HCT116 (cell line): ENCODE measurements at regions not wholly inside any gene's neighbourhood (a gene's known extent, or its start where the extent isn't known, plus 50 kb on each side); places are given as distances from the start of the nearest gene placed in this dataset.

Source experiments
- ATAC-seq: fragments of 200-7000 bp; cut with Tn5 transposase; 2 replicates; pipeline ENCODE4 v1.9.1; 2020; ENCODE audit warnings: mild to moderate bottlenecking, moderate library complexity
- BruUV-seq: library from RNA; stranded (reverse); fragments of 400-500 nt; replicated peaks from 2 replicates; lab custom pipeline; 2021; lab: Mats Ljungman, UMichigan
- CTCF ChIA-PET: fragments of 300-600 bp; sonication (Branson Sonifier 250); formaldehyde crosslinking; loops from one replicate; lab custom pipeline; 2021; ENCODE audit warnings: antibody characterized with exemption; lab: Charles Lee
- POLR2A ChIA-PET: fragments of 300-600, 350-600 bp; sonication (Branson Sonifier 250); formaldehyde crosslinking; loops from one replicate; lab custom pipeline; 2021; ENCODE audit warnings: antibody characterized with exemption; lab: Charles Lee
- RAD21 ChIA-PET, 2 experiments: fragments of 300-600 bp; sonication (Branson Sonifier 250); formaldehyde crosslinking; loops; one replicate each; lab custom pipeline; 2023; ENCODE audit warnings: low total read pairs in 2 of 2; ENCODE audit not compliant: uncharacterized antibody in 2 of 2, unreplicated experiment in 2 of 2, low non-redundant PET in 1 of 2; lab: Charles Lee
- DNase-seq: peaks from one replicate; pipeline ENCODE4 v3.0.0-alpha.2; 2010; ENCODE audit warnings: low read depth, low spot score
- H2AFZ ChIP-seq: fragments of 200-600 bp; shearing (Covaris generic), sonication (generic); 2 replicates; pipeline ENCODE4 v1.6.1; 2017; ENCODE audit warnings: low read depth, mixed run types, mixed read lengths, antibody characterized with exemption, low read length; ENCODE audit not compliant: poor library complexity, severe bottlenecking
- H3K27ac ChIP-seq: 2 replicates; pipeline ENCODE4 v1.5.1; 2012; ENCODE audit warnings: low read depth, low read length
- H3K27me3 ChIP-seq: fragments of 200-600 bp; sonication (generic); 2 replicates; pipeline ENCODE4 v1.6.1; 2016; ENCODE audit warnings: mixed run types, low read length, mixed read lengths; ENCODE audit not compliant: insufficient read depth
- H3K36me3 ChIP-seq, 2 experiments: fragments of 200-500 bp in 1 of 2; fragments of 200-600 bp in 1 of 2; sonication (Bioruptor generic) in 1 of 2; sonication (generic) in 1 of 2; 2 replicates each; pipeline versions ENCODE4 v1.5.1 to v1.6.1; 2014 to 2016; ENCODE audit warnings: low read length in 2 of 2, inconsistent platforms in 1 of 2, mixed read lengths in 1 of 2, mixed run types in 1 of 2; ENCODE audit not compliant: insufficient read depth in 2 of 2, control insufficient read depth in 1 of 2
- H3K4me1 ChIP-seq, 2 experiments: fragments of 200-600 bp in 1 of 2; sonication (generic) in 1 of 2; 2 replicates each; pipeline versions ENCODE4 v1.5.1 to v1.6.1; 2012 to 2017; ENCODE audit warnings: low read length in 2 of 2, inconsistent platforms in 1 of 2, mild to moderate bottlenecking in 1 of 2, mixed read lengths in 1 of 2, mixed run types in 1 of 2, moderate library complexity in 1 of 2; ENCODE audit not compliant: insufficient read depth in 2 of 2, control insufficient read depth in 1 of 2
- H3K4me2 ChIP-seq: fragments of 200-600 bp; sonication (generic); 2 replicates; pipeline ENCODE4 v1.6.1; 2017; ENCODE audit warnings: mixed run types, low read length, mixed read lengths
- H3K4me3 ChIP-seq, 2 experiments: fragments of 200-600 bp in 1 of 2; sonication (generic) in 1 of 2; replicated peaks in 1 of 2; 2 replicates each; pipeline ENCODE4 v1.5.1; 2011 to 2016; ENCODE audit warnings: low read length in 2 of 2, control low read depth in 1 of 2, low read depth in 1 of 2, mild to moderate bottlenecking in 1 of 2, mixed read lengths in 1 of 2, mixed run types in 1 of 2
- H3K79me2 ChIP-seq: fragments of 200-600 bp; sonication (generic); 2 replicates; pipeline ENCODE4 v1.6.1; 2017; ENCODE audit warnings: mild to moderate bottlenecking, mixed run types, low read length, moderate library complexity, mixed read lengths; ENCODE audit not compliant: insufficient read depth
- H3K9ac ChIP-seq: fragments of 200-600 bp; sonication (generic); 2 replicates; pipeline ENCODE4 v1.6.1; 2016; ENCODE audit warnings: low read length, mixed read lengths
- H3K9me2 ChIP-seq: fragments of 200-600 bp; sonication (generic), shearing (Covaris generic); 2 replicates; pipeline ENCODE4 v1.6.1; 2017; ENCODE audit warnings: mixed run types, mild to moderate bottlenecking, moderate library complexity; ENCODE audit not compliant: insufficient read depth
- H3K9me3 ChIP-seq, 2 experiments: fragments of 200-500 bp in 1 of 2; fragments of 200-600 bp in 1 of 2; sonication (Bioruptor generic) in 1 of 2; sonication (generic) in 1 of 2; 2 replicates each; pipeline ENCODE4 v1.6.1; 2014 to 2017; ENCODE audit warnings: low read length in 2 of 2, mixed read lengths in 2 of 2, inconsistent platforms in 1 of 2, low read depth in 1 of 2, mild to moderate bottlenecking in 1 of 2, mixed run types in 1 of 2, moderate library complexity in 1 of 2; ENCODE audit not compliant: control insufficient read depth in 1 of 2, insufficient read depth in 1 of 2
- H4K20me1 ChIP-seq: fragments of 200-600 bp; sonication (generic), shearing (Covaris generic); 2 replicates; pipeline ENCODE4 v1.6.1; 2017; ENCODE audit warnings: mixed run types, mild to moderate bottlenecking, moderate library complexity; ENCODE audit not compliant: insufficient read depth
- CEBPB ChIP-seq: IDR thresholded peaks from 2 replicates; pipeline ENCODE4 v1.6.1; 2012; ENCODE audit warnings: low read depth
- EGR1 ChIP-seq: IDR thresholded peaks from 2 replicates; pipeline ENCODE4 v1.6.1; 2012; ENCODE audit warnings: low read depth
- ELF1 ChIP-seq: IDR thresholded peaks from 2 replicates; pipeline ENCODE4 v1.6.1; 2012; ENCODE audit warnings: low read depth, borderline replicate concordance
- EZH2 ChIP-seq: fragments of 200-600 bp; sonication (generic); IDR thresholded peaks from 2 replicates; pipeline ENCODE4 v1.6.1; 2017; ENCODE audit warnings: antibody characterized with exemption, mixed run types
- JUND ChIP-seq: IDR thresholded peaks from 2 replicates; pipeline ENCODE4 v1.6.1; 2012
- POLR2A ChIP-seq: IDR thresholded peaks from 2 replicates; pipeline ENCODE4 v1.7.0; 2011; ENCODE audit warnings: borderline replicate concordance; ENCODE audit not compliant: insufficient read depth, insufficient read length; ENCODE audit errors: extremely low read depth
- POLR2AphosphoS5 ChIP-seq: IDR thresholded peaks from 2 replicates; pipeline ENCODE4 v1.6.1; 2011; ENCODE audit warnings: mild to moderate bottlenecking, low read depth, low read length, moderate library complexity
- RAD21 ChIP-seq: IDR thresholded peaks from 2 replicates; pipeline ENCODE4 v1.6.1; 2012; ENCODE audit warnings: low read depth, mild to moderate bottlenecking
- SP1 ChIP-seq: IDR thresholded peaks from 2 replicates; pipeline ENCODE4 v1.6.1; 2012; ENCODE audit warnings: low read depth
- SRF ChIP-seq: IDR thresholded peaks from 2 replicates; pipeline ENCODE4 v1.6.1; 2012; ENCODE audit warnings: low read depth
- YY1 ChIP-seq: IDR thresholded peaks from 2 replicates; pipeline ENCODE4 v1.6.1; 2011; ENCODE audit warnings: low read length, low read depth, moderate library complexity, mild to moderate bottlenecking; ENCODE audit not compliant: insufficient replicate concordance; ENCODE audit errors: extremely low read depth
- ZFX ChIP-seq: fragments of 450-650 bp; IDR thresholded peaks from 2 replicates; pipeline ENCODE4 v1.6.1; 2017
- ZNF274 ChIP-seq: fragments of 200-500 bp; sonication (Bioruptor generic); IDR thresholded peaks from 2 replicates; pipeline ENCODE4 v1.6.1; 2014; ENCODE audit warnings: mild to moderate bottlenecking, low read depth, low read length, inconsistent platforms
- intact Hi-C: fragments of 100-400 bp; cut with micrococcal nuclease; formaldehyde crosslinking; loops from 2 replicates; pipeline ENCODE4 v1.10.0; 2022
- TF ChIP-seq, protein P1 (sequence below): IDR thresholded peaks from 2 replicates; pipeline ENCODE4 v1.6.1; 2012; ENCODE audit warnings: low read depth
- TF ChIP-seq, protein P2 (sequence below), 3 experiments: fragments of 200-600 bp in 1 of 3; sonication (generic) in 1 of 3; IDR thresholded peaks in 2 of 3; conservative IDR thresholded peaks in 1 of 3; 2 replicates each; pipeline ENCODE4 v1.5.1; 2012 to 2017; ENCODE audit warnings: low read depth in 2 of 3, low read length in 2 of 3, antibody characterized with exemption in 1 of 3, borderline replicate concordance in 1 of 3, control low read depth in 1 of 3, mild to moderate bottlenecking in 1 of 3, mixed read lengths in 1 of 3, mixed run types in 1 of 3, moderate library complexity in 1 of 3; ENCODE audit not compliant: insufficient read depth in 1 of 3
- TF ChIP-seq, protein P3 (sequence below): IDR thresholded peaks from 2 replicates; pipeline ENCODE4 v1.6.1; 2012

DNA sequence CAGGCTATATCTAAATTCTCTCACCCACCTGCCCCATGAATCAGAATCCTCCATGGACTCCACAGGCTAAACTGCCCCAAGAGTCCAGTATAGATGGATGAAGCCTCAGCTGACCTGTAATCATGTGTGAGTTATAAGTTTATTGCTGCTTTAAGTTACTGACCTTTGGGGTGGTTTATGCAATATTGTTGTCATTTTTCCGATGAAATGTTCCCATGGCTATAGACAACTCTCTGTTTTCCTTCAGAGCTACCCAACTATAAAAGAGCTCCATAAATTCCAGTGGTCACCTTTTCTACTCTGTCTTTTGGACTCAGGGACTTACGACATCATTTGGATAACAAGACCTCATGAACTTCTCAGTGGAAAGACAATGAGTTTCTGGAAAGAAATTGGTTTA, 212.1 kb downstream of the BMP2 start:
- ChIA-PET POLR2A (no interaction called here), CTCF (no interaction called here), RAD21 (no interaction called here)
- TF ChIP-seq JUND = no peak
- TF ChIP-seq POLR2A = no peak
- TF ChIP-seq, protein P1, sequence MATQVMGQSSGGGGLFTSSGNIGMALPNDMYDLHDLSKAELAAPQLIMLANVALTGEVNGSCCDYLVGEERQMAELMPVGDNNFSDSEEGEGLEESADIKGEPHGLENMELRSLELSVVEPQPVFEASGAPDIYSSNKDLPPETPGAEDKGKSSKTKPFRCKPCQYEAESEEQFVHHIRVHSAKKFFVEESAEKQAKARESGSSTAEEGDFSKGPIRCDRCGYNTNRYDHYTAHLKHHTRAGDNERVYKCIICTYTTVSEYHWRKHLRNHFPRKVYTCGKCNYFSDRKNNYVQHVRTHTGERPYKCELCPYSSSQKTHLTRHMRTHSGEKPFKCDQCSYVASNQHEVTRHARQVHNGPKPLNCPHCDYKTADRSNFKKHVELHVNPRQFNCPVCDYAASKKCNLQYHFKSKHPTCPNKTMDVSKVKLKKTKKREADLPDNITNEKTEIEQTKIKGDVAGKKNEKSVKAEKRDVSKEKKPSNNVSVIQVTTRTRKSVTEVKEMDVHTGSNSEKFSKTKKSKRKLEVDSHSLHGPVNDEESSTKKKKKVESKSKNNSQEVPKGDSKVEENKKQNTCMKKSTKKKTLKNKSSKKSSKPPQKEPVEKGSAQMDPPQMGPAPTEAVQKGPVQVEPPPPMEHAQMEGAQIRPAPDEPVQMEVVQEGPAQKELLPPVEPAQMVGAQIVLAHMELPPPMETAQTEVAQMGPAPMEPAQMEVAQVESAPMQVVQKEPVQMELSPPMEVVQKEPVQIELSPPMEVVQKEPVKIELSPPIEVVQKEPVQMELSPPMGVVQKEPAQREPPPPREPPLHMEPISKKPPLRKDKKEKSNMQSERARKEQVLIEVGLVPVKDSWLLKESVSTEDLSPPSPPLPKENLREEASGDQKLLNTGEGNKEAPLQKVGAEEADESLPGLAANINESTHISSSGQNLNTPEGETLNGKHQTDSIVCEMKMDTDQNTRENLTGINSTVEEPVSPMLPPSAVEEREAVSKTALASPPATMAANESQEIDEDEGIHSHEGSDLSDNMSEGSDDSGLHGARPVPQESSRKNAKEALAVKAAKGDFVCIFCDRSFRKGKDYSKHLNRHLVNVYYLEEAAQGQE = no peak
- TF ChIP-seq EGR1 = no peak
- TF ChIP-seq YY1 = no peak
- no peak for TF ChIP-seq SP1
- TF ChIP-seq EZH2 = no peak
- TF ChIP-seq SRF = no peak
- no peak for TF ChIP-seq ELF1
- TF ChIP-seq, protein P2, sequence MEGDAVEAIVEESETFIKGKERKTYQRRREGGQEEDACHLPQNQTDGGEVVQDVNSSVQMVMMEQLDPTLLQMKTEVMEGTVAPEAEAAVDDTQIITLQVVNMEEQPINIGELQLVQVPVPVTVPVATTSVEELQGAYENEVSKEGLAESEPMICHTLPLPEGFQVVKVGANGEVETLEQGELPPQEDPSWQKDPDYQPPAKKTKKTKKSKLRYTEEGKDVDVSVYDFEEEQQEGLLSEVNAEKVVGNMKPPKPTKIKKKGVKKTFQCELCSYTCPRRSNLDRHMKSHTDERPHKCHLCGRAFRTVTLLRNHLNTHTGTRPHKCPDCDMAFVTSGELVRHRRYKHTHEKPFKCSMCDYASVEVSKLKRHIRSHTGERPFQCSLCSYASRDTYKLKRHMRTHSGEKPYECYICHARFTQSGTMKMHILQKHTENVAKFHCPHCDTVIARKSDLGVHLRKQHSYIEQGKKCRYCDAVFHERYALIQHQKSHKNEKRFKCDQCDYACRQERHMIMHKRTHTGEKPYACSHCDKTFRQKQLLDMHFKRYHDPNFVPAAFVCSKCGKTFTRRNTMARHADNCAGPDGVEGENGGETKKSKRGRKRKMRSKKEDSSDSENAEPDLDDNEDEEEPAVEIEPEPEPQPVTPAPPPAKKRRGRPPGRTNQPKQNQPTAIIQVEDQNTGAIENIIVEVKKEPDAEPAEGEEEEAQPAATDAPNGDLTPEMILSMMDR (IDR thresholded peaks at IDR 0.05 in 2 of 3, conservative IDR thresholded peaks at IDR 0.05 in 1 of 3; ENCODE audit: borderline replicate concordance in 1 of 3, insufficient read depth in 1 of 3, low read depth in 2 of 3, low read length in 2 of 3) = no peak
- no peak for TF ChIP-seq ZNF274
- TF ChIP-seq, protein P3, sequence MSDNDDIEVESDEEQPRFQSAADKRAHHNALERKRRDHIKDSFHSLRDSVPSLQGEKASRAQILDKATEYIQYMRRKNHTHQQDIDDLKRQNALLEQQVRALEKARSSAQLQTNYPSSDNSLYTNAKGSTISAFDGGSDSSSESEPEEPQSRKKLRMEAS = no peak
- no peak for TF ChIP-seq ZFX
- no peak for TF ChIP-seq POLR2AphosphoS5
- TF ChIP-seq RAD21 = no peak
- TF ChIP-seq CEBPB = no peak
- Histone ChIP-seq H3K9me2 (no peaks in the 10 kb centered on the region), H3K36me3 (no peaks in the 10 kb centered on the region), H3K79me2 (no peaks in the 10 kb centered on the region), H2AFZ (no peak overlapping the region), H3K27me3 (no peaks in the 10 kb centered on the region), H3K27ac (no peak overlapping the region), H3K4me1 (no peaks in the 10 kb centered on the region), H3K9me3 (peaks cover 3 to 8% of the 10 kb centered on the region in 2 experiments; a peak in 2 of 4 replicates), H4K20me1 (no peaks in the 10 kb centered on the region), H3K9ac (no peak overlapping the region), H3K4me3 (no peak overlapping the region), H3K4me2 (no peak overlapping the region)
- no TSS peak for BruUV-seq
- ATAC-seq = no peak
- no peak for DNase-seq
- intact Hi-C loops = no loop called here
